Mesothelial cell of epicardium (in vitro differentiated cells): ENCODE measurements at regions not wholly inside any gene's neighbourhood (a gene's known extent, or its start where the extent isn't known, plus 50 kb on each side); places are given as distances from the start of the nearest gene placed in this dataset.
A peak's percentile ranks its signal among the peaks of the same experiment; 100 is the strongest.

Experiments used
- DNase-seq, 2 experiments: peaks; one replicate each; pipeline ENCODE4 v3.0.0; 2021; ENCODE audit warnings: low spot score in 2 of 2; ENCODE audit not compliant: unreplicated experiment in 2 of 2
- H3K27ac Mint-ChIP-seq: 2 replicates; pipeline ENCODE4 v1.8.0; 2021; ENCODE audit warnings: mixed read lengths
- H3K27me3 Mint-ChIP-seq: 2 replicates; pipeline ENCODE4 v1.8.0; 2021; ENCODE audit warnings: low read depth, mixed read lengths
- H3K36me3 Mint-ChIP-seq: 2 replicates; pipeline ENCODE4 v1.8.0; 2021; ENCODE audit warnings: mixed read lengths
- H3K4me1 Mint-ChIP-seq: 2 replicates; pipeline ENCODE4 v1.8.0; 2021; ENCODE audit warnings: mixed read lengths
- H3K4me3 Mint-ChIP-seq: 2 replicates; pipeline ENCODE4 v1.8.0; 2021; ENCODE audit warnings: mild to moderate bottlenecking, moderate library complexity, mixed read lengths
- H3K9me3 Mint-ChIP-seq: 2 replicates; pipeline ENCODE4 v1.8.0; 2021; ENCODE audit warnings: mixed read lengths
- TF ChIP-seq, protein P1 (sequence below): fragments of 200-600 bp; sonication (generic); IDR thresholded peaks from one replicate; pipeline ENCODE4 v1.5.0; 2021; ENCODE audit warnings: antibody characterized with exemption; ENCODE audit not compliant: unreplicated experiment

DNA sequence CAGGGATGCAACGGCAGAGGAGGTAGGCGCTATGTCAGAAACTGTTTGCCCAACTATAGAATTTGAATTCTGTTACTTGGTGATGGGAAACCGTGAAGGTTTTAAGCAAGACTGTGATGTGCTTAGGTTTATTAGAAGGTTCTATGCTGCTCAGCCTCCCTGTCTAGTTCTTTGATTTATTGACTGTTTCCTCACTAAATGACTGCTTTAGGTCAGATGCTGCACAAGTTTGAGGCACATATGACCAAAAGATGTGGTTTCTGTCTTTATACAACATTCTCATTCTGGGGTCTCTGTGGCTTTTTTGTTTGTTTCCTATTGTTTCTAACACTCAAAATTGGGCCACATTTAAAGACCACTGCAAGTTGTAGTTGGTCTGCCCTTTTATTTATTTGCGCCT, 323.0 kb upstream of the OBI1 start:
- peaks cover 56% of the 10 kb centered on the region for H3K27me3 Mint-ChIP-seq
- no peak overlapping the region for H3K4me3 Mint-ChIP-seq
- TF ChIP-seq, protein P1, sequence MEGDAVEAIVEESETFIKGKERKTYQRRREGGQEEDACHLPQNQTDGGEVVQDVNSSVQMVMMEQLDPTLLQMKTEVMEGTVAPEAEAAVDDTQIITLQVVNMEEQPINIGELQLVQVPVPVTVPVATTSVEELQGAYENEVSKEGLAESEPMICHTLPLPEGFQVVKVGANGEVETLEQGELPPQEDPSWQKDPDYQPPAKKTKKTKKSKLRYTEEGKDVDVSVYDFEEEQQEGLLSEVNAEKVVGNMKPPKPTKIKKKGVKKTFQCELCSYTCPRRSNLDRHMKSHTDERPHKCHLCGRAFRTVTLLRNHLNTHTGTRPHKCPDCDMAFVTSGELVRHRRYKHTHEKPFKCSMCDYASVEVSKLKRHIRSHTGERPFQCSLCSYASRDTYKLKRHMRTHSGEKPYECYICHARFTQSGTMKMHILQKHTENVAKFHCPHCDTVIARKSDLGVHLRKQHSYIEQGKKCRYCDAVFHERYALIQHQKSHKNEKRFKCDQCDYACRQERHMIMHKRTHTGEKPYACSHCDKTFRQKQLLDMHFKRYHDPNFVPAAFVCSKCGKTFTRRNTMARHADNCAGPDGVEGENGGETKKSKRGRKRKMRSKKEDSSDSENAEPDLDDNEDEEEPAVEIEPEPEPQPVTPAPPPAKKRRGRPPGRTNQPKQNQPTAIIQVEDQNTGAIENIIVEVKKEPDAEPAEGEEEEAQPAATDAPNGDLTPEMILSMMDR, result no peak
- no peak overlapping the region for H3K27ac Mint-ChIP-seq
- H3K4me1 Mint-ChIP-seq, result no peaks in the 10 kb centered on the region
- no peaks in the 10 kb centered on the region for H3K9me3 Mint-ChIP-seq
- no peaks in the 10 kb centered on the region for H3K36me3 Mint-ChIP-seq
- DNase-seq, result no peak

DNA sequence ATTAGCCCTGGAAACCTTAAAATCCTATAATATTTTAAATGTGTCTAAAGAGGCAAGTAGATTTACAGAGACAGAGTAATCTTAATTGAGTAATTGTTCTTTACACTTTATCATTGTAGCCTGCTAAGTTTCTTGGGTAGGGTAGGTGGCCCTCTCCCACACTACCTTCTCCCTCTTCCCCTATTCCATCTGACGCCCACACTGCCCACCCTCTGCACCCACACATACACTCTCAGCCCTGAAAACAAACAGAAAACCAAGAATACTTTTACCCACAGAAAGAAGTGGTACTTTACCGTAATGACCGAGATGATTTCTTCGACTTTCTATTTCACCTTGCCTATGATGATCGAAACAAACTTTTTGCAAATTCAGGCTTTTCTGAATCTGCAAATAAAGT, 320.4 kb upstream of the OBI1 start:
- Mint-ChIP-seq H3K9me3 (no peaks in the 10 kb centered on the region), H3K27ac (no peak overlapping the region)
- no peak for DNase-seq

DNA sequence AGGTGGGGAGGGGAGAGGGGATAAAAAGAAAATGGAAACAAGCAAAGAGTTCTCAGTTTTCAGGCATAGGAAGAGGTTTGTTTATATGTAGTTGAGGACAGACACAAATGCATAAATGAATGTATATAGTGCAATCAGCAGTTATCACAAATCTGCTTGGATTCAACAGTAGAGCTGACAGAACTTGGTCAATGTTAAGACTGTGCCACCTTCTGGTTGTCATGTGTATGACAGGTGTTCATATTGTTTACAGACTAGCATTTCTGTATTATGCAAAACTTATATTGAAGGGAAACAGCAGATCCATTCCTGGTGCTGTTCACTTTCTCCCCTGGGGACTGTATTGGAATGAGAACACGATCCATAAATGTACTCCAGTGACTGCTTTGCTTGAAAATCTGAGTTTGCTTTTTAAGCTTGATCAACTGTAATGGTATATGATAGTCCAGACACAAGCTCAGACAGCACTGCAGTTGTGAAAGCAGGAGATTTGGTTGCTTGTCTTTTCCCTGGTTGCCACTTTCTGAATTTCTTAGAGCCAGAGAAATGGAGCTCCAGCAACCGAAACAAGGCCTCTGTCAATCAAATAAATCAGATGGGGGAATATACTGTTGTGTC, 319.5 kb upstream of the OBI1 start:
- H3K4me3 Mint-ChIP-seq, result no peak overlapping the region
- no peaks in the 10 kb centered on the region for H3K9me3 Mint-ChIP-seq
- peaks cover 65% of the 10 kb centered on the region for H3K27me3 Mint-ChIP-seq
- H3K36me3 Mint-ChIP-seq, result no peaks in the 10 kb centered on the region
- H3K27ac Mint-ChIP-seq, result no peak overlapping the region
- H3K4me1 Mint-ChIP-seq, result no peaks in the 10 kb centered on the region
- TF ChIP-seq, protein P1, result peak; percentile 89
- DNase-seq, result no peak

More for the DNA sequence above, 320.4 kb upstream of the OBI1 start:
- no peak overlapping the region for H3K4me3 Mint-ChIP-seq
- H3K27me3 Mint-ChIP-seq, result peaks cover 73% of the 10 kb centered on the region
- TF ChIP-seq, protein P1, result no peak
- no peaks in the 10 kb centered on the region for H3K36me3 Mint-ChIP-seq
- no peaks in the 10 kb centered on the region for H3K4me1 Mint-ChIP-seq

DNA sequence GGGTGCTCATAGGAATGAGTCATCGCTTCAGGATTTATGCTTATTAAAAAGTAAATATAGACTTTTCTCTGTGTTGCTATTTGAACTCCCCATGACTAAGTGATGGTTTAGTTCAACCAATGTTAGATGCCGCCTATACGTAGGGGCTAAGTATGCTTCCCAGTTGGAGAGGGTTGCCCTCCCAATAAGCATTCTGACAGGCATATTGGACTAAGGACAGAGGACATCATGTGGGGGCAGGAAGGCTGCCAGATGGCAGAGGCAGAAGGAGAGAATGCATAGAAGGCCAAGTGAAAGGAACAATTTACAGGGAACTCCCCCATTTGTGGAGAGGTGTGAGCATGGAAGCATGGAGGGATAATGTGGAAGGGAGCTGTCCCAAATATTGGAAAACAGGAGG, 318.4 kb upstream of the OBI1 start:
- Mint-ChIP-seq H3K4me3 (no peak overlapping the region), H3K27me3 (peaks cover 57% of the 10 kb centered on the region), H3K4me1 (no peaks in the 10 kb centered on the region), H3K36me3 (no peaks in the 10 kb centered on the region), H3K27ac (no peak overlapping the region), H3K9me3 (no peaks in the 10 kb centered on the region)
- TF ChIP-seq, protein P1, result no peak
- DNase-seq, result no peak

DNA sequence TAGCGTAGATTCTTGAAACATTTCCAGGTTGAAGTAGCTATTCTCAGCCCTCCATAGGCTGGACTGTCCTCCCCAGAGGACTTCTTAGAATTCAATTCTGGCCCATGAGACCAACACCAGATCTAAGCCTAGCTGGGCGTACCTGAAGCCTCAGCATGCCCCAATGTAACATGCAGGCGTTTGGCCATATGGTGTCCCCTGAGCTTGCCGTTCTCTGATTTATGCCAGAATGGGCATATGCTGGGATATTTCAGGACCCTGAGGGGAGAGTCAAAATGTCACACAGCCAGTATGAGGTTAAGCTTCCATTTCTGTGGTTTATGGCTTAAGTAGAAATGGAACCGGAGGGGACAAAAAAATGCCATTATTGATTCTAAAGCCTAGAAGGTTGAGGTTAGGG, 317.7 kb upstream of the OBI1 start:
- DNase-seq, result no peak
- peaks cover 51% of the 10 kb centered on the region for H3K27me3 Mint-ChIP-seq
- no peaks in the 10 kb centered on the region for H3K4me1 Mint-ChIP-seq
- TF ChIP-seq, protein P1, result no peak
- H3K36me3 Mint-ChIP-seq, result no peaks in the 10 kb centered on the region
- no peaks in the 10 kb centered on the region for H3K9me3 Mint-ChIP-seq
- no peak overlapping the region for H3K27ac Mint-ChIP-seq
- H3K4me3 Mint-ChIP-seq, result no peak overlapping the region

DNA sequence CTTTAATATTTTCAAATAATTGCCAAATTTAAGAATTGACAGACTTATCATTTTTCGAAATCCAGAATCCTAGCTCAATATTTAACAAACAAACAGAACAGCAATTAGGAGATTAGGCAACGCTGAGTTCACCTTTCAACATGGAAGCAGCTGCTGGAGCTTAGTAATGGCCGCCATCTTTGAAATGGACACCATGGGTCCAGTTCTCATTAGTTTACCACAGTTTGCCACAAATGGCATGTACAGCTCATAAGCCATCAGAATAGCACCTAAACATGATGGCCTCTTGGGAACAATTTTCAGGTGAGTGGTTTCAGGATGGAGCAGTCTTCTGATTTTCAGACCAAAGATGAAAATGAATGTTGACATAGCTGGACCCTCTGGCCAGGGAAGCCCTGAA, 313.6 kb upstream of the OBI1 start:
- TF ChIP-seq, protein P1, result no peak
- no peak overlapping the region for H3K27ac Mint-ChIP-seq
- no peak overlapping the region for H3K4me3 Mint-ChIP-seq
- no peak for DNase-seq
- no peaks in the 10 kb centered on the region for H3K4me1 Mint-ChIP-seq
- H3K27me3 Mint-ChIP-seq, result peaks cover 36% of the 10 kb centered on the region
- peaks cover 4% of the 10 kb centered on the region for H3K9me3 Mint-ChIP-seq
- H3K36me3 Mint-ChIP-seq, result no peaks in the 10 kb centered on the region
